HepG2 (cell line): ENCODE measurements at regions not wholly inside any gene's neighbourhood (a gene's known extent, or its start where the extent isn't known, plus 50 kb on each side); places are given as distances from the start of the nearest gene placed in this dataset.
A peak's percentile ranks its signal among the peaks of the same experiment; 100 is the strongest.

ENCODE experiments used
- ATAC-seq: fragments of 200-7000 bp; cut with Tn5 transposase; 3 replicates; pipeline ENCODE4 v1.9.1; 2020; ENCODE audit warnings: mild to moderate bottlenecking, moderate library complexity
- BruUV-seq: library from RNA; stranded (reverse); fragments of 400-500 nt; replicated peaks from 2 replicates; lab custom pipeline; 2021; lab: Mats Ljungman, UMichigan
- CTCF ChIA-PET: fragments of 300-600 bp; formaldehyde crosslinking; extraction: SDS; loops from one replicate; lab custom pipeline; 2021; ENCODE audit warnings: low total read pairs, inconsistent platforms, low intra/inter-chr PET ratio; lab: Yijun Ruan, JAX
- POLR2A ChIA-PET: fragments of 350-600 bp; sonication (Branson Sonifier 250); formaldehyde crosslinking; loops from one replicate; lab custom pipeline; 2020; ENCODE audit warnings: antibody characterized with exemption, inconsistent platforms; lab: Yijun Ruan, JAX
- DNase-seq: peaks from one replicate; pipeline ENCODE4 v3.0.0-alpha.2; 2015; ENCODE audit warnings: low spot score
- FAIRE-seq: peaks from 3 replicates; lab custom pipeline; 2011; peaks lifted over from hg19 to GRCh38; lab: Jason Lieb, UNC
- H2AFZ ChIP-seq: one replicate; pipeline ENCODE4 v1.6.1; 2011; ENCODE audit warnings: low read length, inconsistent platforms
- H3K27ac ChIP-seq: fragments of 300-600 bp; 3 replicates; pipeline ENCODE4 v1.8.0; 2011; ENCODE audit warnings: mixed run types, mild to moderate bottlenecking, mixed read lengths, low read length, inconsistent platforms; ENCODE audit not compliant: insufficient read depth; ENCODE audit errors: extremely low read length
- H3K27me3 ChIP-seq, 2 experiments: fragments of 200-600 bp in 1 of 2; 2 replicates in 1 of 2; 3 replicates in 1 of 2; pipeline versions ENCODE4 v1.6.0 to v1.8.0; 2011; ENCODE audit warnings: low read length in 2 of 2, mild to moderate bottlenecking in 2 of 2, moderate library complexity in 2 of 2, inconsistent platforms in 1 of 2; ENCODE audit not compliant: insufficient read depth in 2 of 2, control insufficient read depth in 1 of 2
- H3K36me3 ChIP-seq, 2 experiments: fragments of 200-600 bp in 1 of 2; replicated peaks in 1 of 2; 2 replicates in 1 of 2; 3 replicates in 1 of 2; pipeline versions ENCODE4 v1.5.1 to v1.8.0; 2011; ENCODE audit warnings: low read length in 2 of 2, inconsistent platforms in 1 of 2; ENCODE audit not compliant: insufficient read depth in 2 of 2, control insufficient read depth in 1 of 2
- H3K4me1 ChIP-seq: 2 replicates; pipeline ENCODE4 v1.5.1; 2012; ENCODE audit warnings: low read length, inconsistent platforms; ENCODE audit not compliant: insufficient read depth
- H3K4me2 ChIP-seq: 2 replicates; pipeline ENCODE4 v1.6.0; 2011; ENCODE audit warnings: low read depth, low read length, inconsistent platforms
- H3K4me3 ChIP-seq, 3 experiments: fragments of 200-600 bp in 1 of 3; sonication (generic), shearing (Covaris generic) in 1 of 3; replicated peaks in 1 of 3; 2 replicates each; pipeline ENCODE4 v1.5.1; 2011 to 2016; ENCODE audit warnings: low read length in 3 of 3, inconsistent platforms in 2 of 3, low read depth in 2 of 3, mild to moderate bottlenecking in 2 of 3, control low read depth in 1 of 3, mixed read lengths in 1 of 3; ENCODE audit not compliant: insufficient read depth in 1 of 3
- H3K79me2 ChIP-seq: one replicate; pipeline ENCODE4 v1.6.1; 2011; ENCODE audit warnings: low read length, inconsistent platforms; ENCODE audit not compliant: insufficient read depth
- H3K9ac ChIP-seq: 2 replicates; pipeline ENCODE4 v1.6.0; 2011; ENCODE audit warnings: mild to moderate bottlenecking, low read depth, low read length, inconsistent platforms; ENCODE audit not compliant: insufficient read depth
- H3K9me3 ChIP-seq: 2 replicates; pipeline ENCODE4 v1.5.1; 2012; ENCODE audit warnings: mild to moderate bottlenecking, low read length
- H4K20me1 ChIP-seq: 2 replicates; pipeline ENCODE4 v1.6.0; 2011; ENCODE audit warnings: inconsistent platforms, mild to moderate bottlenecking, low read length, moderate library complexity; ENCODE audit not compliant: insufficient read depth
- ISX ChIP-seq: sonication (generic); formaldehyde crosslinking; conservative IDR thresholded peaks from 2 replicates; pipeline ENCODE4 v1.5.0; 2020; ENCODE audit warnings: missing genetic modification reagents
- KLF11 ChIP-seq: IDR thresholded peaks from 2 replicates; pipeline ENCODE4 v1.6.1; 2016; ENCODE audit warnings: missing compliant biosample characterization
- MAFF ChIP-seq: IDR thresholded peaks from 2 replicates; pipeline ENCODE4 v1.6.1; 2011; ENCODE audit warnings: low read depth, low read length, improper control_type of control experiment
- MAFK ChIP-seq, 2 experiments: IDR thresholded peaks in 1 of 2; conservative IDR thresholded peaks in 1 of 2; 2 replicates each; pipeline ENCODE4 v1.6.1; 2011; ENCODE audit warnings: improper control_type of control experiment in 2 of 2, low read length in 2 of 2
- ZBTB40 ChIP-seq, 2 experiments: fragments of 450-650 bp in 1 of 2; sonication (generic) in 1 of 2; formaldehyde crosslinking in 1 of 2; IDR thresholded peaks; 2 replicates each; pipeline versions ENCODE4 v1.6.1 to v1.8.0; 2016 to 2022; ENCODE audit warnings: antibody characterized with exemption in 1 of 2, mild to moderate bottlenecking in 1 of 2, missing genetic modification reagents in 1 of 2
- ZNF713 ChIP-seq: sonication (generic); formaldehyde crosslinking; IDR thresholded peaks from 2 replicates; pipeline ENCODE4 v1.4.0; 2020; ENCODE audit warnings: mild to moderate bottlenecking, missing genetic modification reagents
- WGBS: methylation state at CpG from one replicate; pipeline ENCODE4 v1.1.6; 2017; ENCODE audit warnings: low lambda C conversion rate; 5-methylcytosine and 5-hydroxymethylcytosine counted together
- in situ Hi-C: cut with HindIII; loops from 2 replicates; pipeline ENCODE4 v1.10.0; 2017; ENCODE audit warnings: low pct_unique_long_range_greater_than_20kb; ENCODE audit not compliant: extremely low pct_ligation_motif_present
- intact Hi-C: fragments of 100-400 bp; cut with micrococcal nuclease; formaldehyde crosslinking; loops from one replicate; pipeline ENCODE4 v1.10.0; 2022; ENCODE audit not compliant: unreplicated experiment

GRCh38 chr14:23702656-23703426, 66.7 kb downstream of the DHRS2 start:
- WGBS, result 3% methylated on average over 2 of the region's 2 CpGs
- no peak overlapping the region for H3K4me2 ChIP-seq
- in situ Hi-C loops, result no loop called here
- no peaks in the 10 kb centered on the region for H3K27me3 ChIP-seq
- ChIA-PET POLR2A (no interaction called here), CTCF (no interaction called here)
- ATAC-seq (no peak), FAIRE-seq (no peak), DNase-seq (no peak)
- no peak overlapping the region for H2AFZ ChIP-seq
- no peaks in the 10 kb centered on the region for H3K79me2 ChIP-seq
- H4K20me1 ChIP-seq, result no peaks in the 10 kb centered on the region
- H3K27ac ChIP-seq, result no peak overlapping the region
- H3K4me1 ChIP-seq, result no peaks in the 10 kb centered on the region
- no TSS peak for BruUV-seq
- no peak overlapping the region for H3K9ac ChIP-seq
- H3K9me3 ChIP-seq, result peaks cover 59% of the 10 kb centered on the region
- no peaks in the 10 kb centered on the region for H3K36me3 ChIP-seq
- intact Hi-C loops, result no loop called here
- TF ChIP-seq MAFF, result peak; percentile 38; the same call in 1 of the 2 replicates
- TF ChIP-seq ISX (CRISPR knock-in tag), result 0 out of 2 replicates have a peak, but pooled peaks have one; percentile 19
- TF ChIP-seq KLF11, result no peak
- peak; percentile 55 to 67; a peak in 3 of 4 replicates for TF ChIP-seq MAFK (conservative IDR thresholded peaks at IDR 0.05 in 1 of 2, IDR thresholded peaks at IDR 0.05 in 1 of 2; ENCODE audit: low read length in 2 of 2)
- TF ChIP-seq ZNF713 (CRISPR knock-in tag), result no peak
- no peak for TF ChIP-seq ZBTB40 (IDR thresholded peaks at IDR 0.05)
- no peak for TF ChIP-seq ZBTB40 (CRISPR knock-in tag; IDR thresholded peaks at IDR 0.05)
- H3K4me3 ChIP-seq, result no peak overlapping the region
